ENCODE measurements at regions not wholly inside any gene's neighbourhood (a gene's known extent, or its start where the extent isn't known, plus 50 kb on each side); places are given as distances from the start of the nearest gene placed in this dataset.

- TF ChIP-seq, protein P1, sequence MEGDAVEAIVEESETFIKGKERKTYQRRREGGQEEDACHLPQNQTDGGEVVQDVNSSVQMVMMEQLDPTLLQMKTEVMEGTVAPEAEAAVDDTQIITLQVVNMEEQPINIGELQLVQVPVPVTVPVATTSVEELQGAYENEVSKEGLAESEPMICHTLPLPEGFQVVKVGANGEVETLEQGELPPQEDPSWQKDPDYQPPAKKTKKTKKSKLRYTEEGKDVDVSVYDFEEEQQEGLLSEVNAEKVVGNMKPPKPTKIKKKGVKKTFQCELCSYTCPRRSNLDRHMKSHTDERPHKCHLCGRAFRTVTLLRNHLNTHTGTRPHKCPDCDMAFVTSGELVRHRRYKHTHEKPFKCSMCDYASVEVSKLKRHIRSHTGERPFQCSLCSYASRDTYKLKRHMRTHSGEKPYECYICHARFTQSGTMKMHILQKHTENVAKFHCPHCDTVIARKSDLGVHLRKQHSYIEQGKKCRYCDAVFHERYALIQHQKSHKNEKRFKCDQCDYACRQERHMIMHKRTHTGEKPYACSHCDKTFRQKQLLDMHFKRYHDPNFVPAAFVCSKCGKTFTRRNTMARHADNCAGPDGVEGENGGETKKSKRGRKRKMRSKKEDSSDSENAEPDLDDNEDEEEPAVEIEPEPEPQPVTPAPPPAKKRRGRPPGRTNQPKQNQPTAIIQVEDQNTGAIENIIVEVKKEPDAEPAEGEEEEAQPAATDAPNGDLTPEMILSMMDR (IDR thresholded peaks at IDR 0.05), result no peak
- TF ChIP-seq POLR2A (IDR thresholded peaks at IDR 0.05), result no peak
These were observed 146.3 kb upstream of the RGMB start for GRCh38 chr5:98627121-98627520.
